ENCODE measurements at regions not wholly inside any gene's neighbourhood (a gene's known extent, or its start where the extent isn't known, plus 50 kb on each side); places are given as distances from the start of the nearest gene placed in this dataset.

GRCh38 chr16:85557083-85557970 lies 55.8 kb upstream of the GSE1 start:
- Histone ChIP-seq H3K4ac (ENCODE audit: low read depth, low read length) (no peak overlapping the region), H3K4me1 (ENCODE audit: insufficient read depth, low read length) (peaks cover 10% of the 10 kb centered on the region; the same call in 1 of the 2 replicates), H2AK5ac (ENCODE audit: insufficient read length, low read length) (no peak overlapping the region), H3K9me3 (ENCODE audit: control insufficient read depth, low read depth, low read length) (no peaks in the 10 kb centered on the region), H2AFZ (ENCODE audit: low read length) (no peak overlapping the region), H3T11ph (ENCODE audit: low read length) (no peak overlapping the region), H3K56ac (ENCODE audit: insufficient read length, low read depth, low read length) (no peak overlapping the region), H3K4me2 (ENCODE audit: insufficient read depth, insufficient read length, low read length) (peak overlapping the region; percentile 54), H3K79me1 (ENCODE audit: insufficient read depth, low read depth, low read length, poor library complexity, severe bottlenecking) (no peaks in the 10 kb centered on the region), H3K23ac (ENCODE audit: insufficient read length, low read depth, low read length) (no peak overlapping the region), H3K27me3 (ENCODE audit: insufficient read depth, low read length) (no peaks in the 10 kb centered on the region), H3K23me2 (ENCODE audit: insufficient read length, low read depth, low read length, poor library complexity, severe bottlenecking) (peaks cover 39% of the 10 kb centered on the region), H3K79me2 (ENCODE audit: insufficient read depth, low read length) (peaks cover 5% of the 10 kb centered on the region; the same call in 1 of the 2 replicates), H3K27ac (ENCODE audit: insufficient read length, low read depth, low read length) (no peak overlapping the region), H2BK120ac (ENCODE audit: low read depth, low read length, poor library complexity, severe bottlenecking) (no peak overlapping the region), H4K5ac (ENCODE audit: insufficient read length, low read depth, low read length) (no peak overlapping the region), H4K20me1 (ENCODE audit: control insufficient read depth, insufficient read depth, insufficient read length) (no peaks in the 10 kb centered on the region), H2BK20ac (ENCODE audit: low read depth, low read length, poor library complexity, severe bottlenecking) (no peak overlapping the region), H2BK5ac (ENCODE audit: insufficient read length, low read length) (no peak overlapping the region), H3K9ac (ENCODE audit: extremely low read depth, insufficient read length, low read length) (no peak overlapping the region), H3K18ac (ENCODE audit: insufficient read length, low read depth, low read length) (no peak overlapping the region), H4K8ac (replicated peaks; ENCODE audit: insufficient read length, low read depth, low read length) (no peak overlapping the region), H3K14ac (ENCODE audit: insufficient read depth, low read length) (no peak overlapping the region), H2BK12ac (ENCODE audit: insufficient read length, low read depth, low read length) (no peak overlapping the region), H4K91ac (ENCODE audit: insufficient read length, low read depth, low read length) (no peak overlapping the region), H2BK15ac (ENCODE audit: low read depth, low read length) (no peak overlapping the region)
- Mint-ChIP-seq H3K27me3 (ENCODE audit: low read depth) (peaks cover 6% of the 10 kb centered on the region), H3K4me1 (peaks cover 45 to 56% of the 10 kb centered on the region in 2 experiments), H3K4me3 (peak overlapping the region; percentile 76 to 82), H3K9me3 (peaks cover 0 to 3% of the 10 kb centered on the region in 2 experiments; a peak in 1 of 5 replicates), H3K36me3 (ENCODE audit: insufficient read depth in 1 of 3, low read depth in 3 of 3) (no peaks in the 10 kb centered on the region; a peak in 2 of 7 replicates), H3K27ac (peak overlapping the region; percentile 71 to 94 (median 87); a peak in 6 of 7 replicates)
- peak; percentile 17; the same call in 2 of the 3 replicates for TF ChIP-seq CTCF (conservative IDR thresholded peaks at IDR 0.05)
- WGBS (ENCODE audit: extremely low coverage, insufficient read length, low lambda C conversion rate) = no CpG with 5 or more reads among the region's 22 CpGs
- no peak for DNase-seq

Measured in H9 (cell line).